ENCODE measurements at regions not wholly inside any gene's neighbourhood (a gene's known extent, or its start where the extent isn't known, plus 50 kb on each side); places are given as distances from the start of the nearest gene placed in this dataset.

DNA sequence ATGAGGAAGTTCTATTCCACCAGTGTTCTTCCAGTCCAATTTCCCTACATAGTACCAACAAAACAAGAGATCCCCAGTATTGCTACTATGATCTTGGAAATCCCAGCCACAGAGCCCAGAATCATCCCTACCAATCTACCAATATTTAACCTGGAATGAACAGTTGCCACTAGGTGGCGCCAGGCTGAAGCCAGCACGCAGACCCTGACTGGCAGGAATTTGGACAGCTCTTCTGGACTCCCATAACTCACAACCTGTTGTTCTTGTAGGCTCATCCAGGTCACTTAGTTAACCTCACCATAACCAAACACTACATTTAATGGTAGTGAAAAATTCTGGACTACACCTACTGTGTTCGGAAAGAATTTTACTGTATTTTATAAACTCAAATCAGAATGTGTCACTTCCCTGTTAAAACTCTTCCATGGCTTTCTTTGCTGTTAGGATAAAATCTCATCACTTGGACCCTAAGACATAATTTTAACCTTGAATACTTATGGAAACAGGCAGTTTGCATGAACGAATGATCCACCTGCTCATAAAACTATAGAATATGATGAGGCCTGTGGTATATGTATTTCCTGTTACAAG, 59.8 kb upstream of the SLC38A11 start:
- DNase-seq (ENCODE audit: low spot score) = peak; percentile 52
- peak; percentile 74 for TF ChIP-seq CTCF (IDR thresholded peaks at IDR 0.05; ENCODE audit: borderline replicate concordance, control extremely low read depth, extremely low read depth, insufficient read depth, missing control alignments)
- in situ Hi-C loops (cut with MboI; ENCODE audit: low sequenced_read_pairs, unreplicated experiment) = no loop called here

DNA sequence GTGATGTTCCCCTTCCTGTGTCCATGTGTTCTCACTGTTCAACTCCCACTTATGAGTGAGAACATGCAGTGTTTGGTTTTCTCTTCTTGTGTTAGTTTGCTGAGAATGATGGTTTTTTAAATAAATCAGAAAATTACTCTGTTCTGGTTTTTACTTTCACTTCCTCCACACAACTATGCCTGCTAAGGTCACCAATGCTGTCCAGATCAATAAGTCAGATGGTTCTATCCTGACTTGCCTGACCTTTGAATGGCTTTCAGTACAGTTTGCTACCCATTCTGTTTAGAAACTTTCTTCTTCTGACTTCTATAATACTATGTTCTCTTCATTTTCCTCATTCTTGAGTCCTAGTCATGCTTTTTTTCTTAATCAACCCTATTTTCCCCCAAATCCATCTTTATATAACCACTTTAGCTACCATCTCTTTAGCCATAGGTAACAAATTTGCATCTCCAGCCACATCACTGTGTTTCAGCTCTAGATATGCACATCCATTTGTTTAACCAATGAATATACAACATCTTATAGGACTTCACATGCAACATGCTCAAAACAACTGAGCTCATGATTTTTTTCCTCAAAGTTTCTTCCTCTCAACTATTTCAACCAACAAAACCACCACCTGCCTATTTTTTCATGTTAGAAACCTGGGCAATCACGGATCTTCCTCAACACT, 58.8 kb upstream of the SLC38A11 start:
- TF ChIP-seq CTCF (IDR thresholded peaks at IDR 0.05; ENCODE audit: borderline replicate concordance, control extremely low read depth, extremely low read depth, insufficient read depth, missing control alignments) = no peak
- in situ Hi-C loops (cut with MboI; ENCODE audit: low sequenced_read_pairs, unreplicated experiment) = no loop called here
- DNase-seq (ENCODE audit: low spot score) = no peak

- in situ Hi-C loops (cut with MboI; ENCODE audit: low sequenced_read_pairs, unreplicated experiment) = no loop called here
- TF ChIP-seq CTCF (IDR thresholded peaks at IDR 0.05; ENCODE audit: borderline replicate concordance, control extremely low read depth, extremely low read depth, insufficient read depth, missing control alignments) = no peak
- DNase-seq (ENCODE audit: low spot score) = no peak
Observed at GRCh38 chr2:165011199-165011598, 55.9 kb upstream of the SLC38A11 start.

DNA sequence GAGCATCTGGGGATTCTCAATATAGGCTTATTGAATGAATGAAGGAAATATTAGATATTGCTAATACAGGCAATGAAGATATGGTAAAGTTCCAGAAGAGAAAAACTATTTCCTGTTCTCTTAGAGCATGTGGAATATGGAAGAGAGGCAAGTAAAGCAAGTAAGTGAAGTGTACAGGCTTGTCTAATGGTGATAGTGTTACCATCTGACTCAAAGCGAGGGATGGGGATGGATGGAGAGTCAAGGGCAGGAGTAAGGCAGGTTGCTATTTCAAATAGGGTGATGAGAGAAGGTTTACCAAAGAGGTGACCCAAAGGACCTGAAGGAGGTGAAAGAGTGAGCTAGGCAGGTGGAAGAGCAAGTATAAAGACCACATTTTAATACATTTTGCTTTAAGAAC, 55.2 kb upstream of the SLC38A11 start:
- no peak for DNase-seq (ENCODE audit: low spot score)
- in situ Hi-C loops (cut with MboI; ENCODE audit: low sequenced_read_pairs, unreplicated experiment) = no loop called here
- no peak for TF ChIP-seq CTCF (IDR thresholded peaks at IDR 0.05; ENCODE audit: borderline replicate concordance, control extremely low read depth, extremely low read depth, insufficient read depth, missing control alignments)

DNA sequence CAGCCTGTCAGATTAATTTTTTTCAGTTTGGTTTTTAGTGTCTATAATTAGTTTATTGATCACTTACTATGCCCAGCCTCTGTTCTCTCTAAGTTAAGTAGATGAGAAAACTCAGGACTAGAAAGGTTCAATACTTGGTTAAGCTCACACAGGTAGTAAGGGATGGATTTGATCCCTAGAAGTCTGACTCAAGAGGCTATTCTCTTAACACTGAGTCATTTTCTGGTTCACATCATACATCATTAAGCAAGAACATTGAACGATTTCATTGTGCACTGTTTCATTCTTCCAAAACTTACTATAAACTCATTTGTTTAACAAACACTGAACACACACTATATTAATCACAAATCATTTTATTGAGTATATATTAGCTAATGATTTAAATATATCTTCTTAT, 54.1 kb upstream of the SLC38A11 start:
- no peak for DNase-seq (ENCODE audit: low spot score)
- no peak for TF ChIP-seq CTCF (IDR thresholded peaks at IDR 0.05; ENCODE audit: borderline replicate concordance, control extremely low read depth, extremely low read depth, insufficient read depth, missing control alignments)
- in situ Hi-C loops (cut with MboI; ENCODE audit: low sequenced_read_pairs, unreplicated experiment) = loop anchor here (10.0 kb wide), 1 partner anchor 195 kb away; the partner anchor contains the start of gene SCN3A

DNA sequence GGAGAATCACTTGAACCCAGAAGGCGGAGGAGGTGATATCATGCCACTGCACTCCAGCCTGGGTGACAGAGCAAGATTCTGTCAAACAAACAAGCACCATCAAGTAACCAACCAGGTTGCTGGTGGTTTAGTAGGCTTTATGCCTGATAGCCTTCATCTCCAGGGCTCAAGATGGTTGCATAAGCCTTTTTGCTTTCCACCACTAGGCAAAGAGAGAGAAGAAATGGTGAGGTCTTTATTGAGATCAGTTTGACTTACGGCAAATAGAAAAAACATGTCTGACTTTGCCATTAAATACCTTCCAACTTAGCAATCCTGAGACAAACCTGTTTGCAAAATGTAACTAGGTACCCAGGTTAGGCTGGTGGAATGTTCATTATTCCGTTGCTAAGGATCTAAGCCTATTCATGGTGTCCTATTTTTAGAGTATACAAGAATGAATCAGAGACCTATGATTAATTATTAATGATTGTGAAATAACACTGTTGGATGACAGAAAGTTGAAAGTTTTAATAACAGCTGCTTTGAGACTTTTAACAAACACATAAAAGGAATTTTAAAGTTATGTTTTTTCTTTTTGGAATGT, 53.5 kb upstream of the SLC38A11 start:
- no peak for TF ChIP-seq CTCF (IDR thresholded peaks at IDR 0.05; ENCODE audit: borderline replicate concordance, control extremely low read depth, extremely low read depth, insufficient read depth, missing control alignments)
- DNase-seq (ENCODE audit: low spot score) = no peak
- in situ Hi-C loops (cut with MboI; ENCODE audit: low sequenced_read_pairs, unreplicated experiment) = loop anchor here (10.0 kb wide), 1 partner anchor 196 kb away; the partner anchor contains the start of gene SCN3A
